Pancreas (tissue), 10 donors: ENCODE measurements at regions not wholly inside any gene's neighbourhood (a gene's known extent, or its start where the extent isn't known, plus 50 kb on each side); places are given as distances from the start of the nearest gene placed in this dataset.
"Not testable (repeated sequence)": the region's sequence is repeated elsewhere in the genome, so short reads cannot be mapped to it uniquely, and the experiment has no call there.

Experiments used
- ATAC-seq, 4 donors: fragments of 200-7000 bp; cut with Tn5 transposase; one replicate each; pipeline versions ENCODE4 v1.8.0 to v1.9.1; 2020; ENCODE audit warnings: mild to moderate bottlenecking in 4 of 4, moderate library complexity in 4 of 4
- DNase-seq, 6 donors: peaks; one replicate each; pipeline ENCODE4 v3.0.0-alpha.2; 2020
- FAIRE-seq: peaks from 2 replicates; lab custom pipeline; 2012; peaks lifted over from hg19 to GRCh38; lab: Jason Lieb, UNC
- H3K27ac ChIP-seq, 4 donors: fragments of 200-600 bp; sonication (generic); 1 replicate in 3 of 4; 2 replicates in 1 of 4; pipeline versions ENCODE4 v1.5.0 to v1.8.0; 2020
- H3K27me3 ChIP-seq, 4 donors: fragments of 200-600 bp; one replicate each; pipeline ENCODE4 v1.8.0; 2021
- H3K36me3 ChIP-seq, 3 donors: fragments of 200-600 bp; sonication (generic) in 1 of 3; one replicate each; pipeline versions ENCODE4 v1.5.0 to v1.8.0; 2020 to 2021
- H3K4me1 ChIP-seq, 3 donors: fragments of 200-600 bp; one replicate each; pipeline ENCODE4 v1.8.0; 2021
- H3K4me3 ChIP-seq, 4 donors: fragments of 200-600 bp; sonication (generic) in 2 of 4; one replicate each; pipeline versions ENCODE4 v1.5.0 to v1.8.0; 2020 to 2021
- H3K9me3 ChIP-seq, 4 donors: fragments of 200-600 bp; one replicate each; pipeline ENCODE4 v1.8.0; 2021
- CTCF ChIP-seq, 4 donors: fragments of 200-600 bp; sonication (generic) in 3 of 4; IDR thresholded peaks; one replicate each; pipeline versions ENCODE4 v1.5.0 to v1.8.0; 2021; ENCODE audit warnings: antibody characterized with exemption in 4 of 4
- WGBS, 2 donors: extraction: QIAGEN DNeasy Blood & Tissue Kit; methylation state at CpG; one replicate each; pipeline ENCODE4 v1.1.7; 2013; 5-methylcytosine and 5-hydroxymethylcytosine counted together
- intact Hi-C, 3 donors: fragments of 100-400 bp; cut with DNase I; formaldehyde crosslinking; loops; one replicate each; pipeline versions ENCODE4 v1.11.1 to v1.14.2; 2022
- donor health status: healthy with polysubstance abuse.
- donor health status: DM: no; HTN: no; CAD: no; lungs with moderate emphysema.
- donor health status: DM: no; HTN: no; CAD: no.
- donor health status: control.
- donor health status: control.
- donor health status: Bipolar disorder and iron deficiency.
- donor health status: DM: yes; HTN: yes; CAD: no.
- donor health status: DM: no; HTN: no; CAD: no.
- donor health status: DM: no; HTN: no; CAD: no.
- donor health status: DM: yes; HTN: yes; CAD: no.

GRCh38 chr15:77864211-77865105 is 213.1 kb downstream of the TBC1D2B start:
- ATAC-seq (no peak), FAIRE-seq (no peak), DNase-seq (peak in 1 of 6 donors; percentile 44)
- Histone ChIP-seq H3K36me3 (no peaks in the 10 kb centered on the region), H3K9me3 (no peaks in the 10 kb centered on the region), H3K27ac (no peak overlapping the region), H3K27me3 (no peaks in the 10 kb centered on the region), H3K4me1 (no peaks in the 10 kb centered on the region), H3K4me3 (no peak overlapping the region)
- intact Hi-C loops = no loop called here
- TF ChIP-seq CTCF (IDR thresholded peaks at IDR 0.05) = no peak
- 68 to 77% methylated on average over 18 to 21 of the region's 21 CpGs for WGBS, 2 donors

- Histone ChIP-seq H3K4me1 (no peaks in the 10 kb centered on the region), H3K27me3 (no peaks in the 10 kb centered on the region), H3K36me3 (no peaks in the 10 kb centered on the region), H3K9me3 (no peaks in the 10 kb centered on the region), H3K27ac (no peak overlapping the region), H3K4me3 (no peak overlapping the region)
- FAIRE-seq (no peak), DNase-seq (peak in 1 of 6 donors; percentile 51), ATAC-seq (no peak)
- no peak for TF ChIP-seq CTCF (IDR thresholded peaks at IDR 0.05)
- WGBS, 2 donors = 76 to 82% methylated on average over 12 of the region's 12 CpGs
- intact Hi-C loops = no loop called here
Measured at GRCh38 chr15:77863491-77864105, 213.9 kb downstream of the TBC1D2B start.

- no peak for FAIRE-seq
- intact Hi-C loops = no loop called here
- TF ChIP-seq CTCF (IDR thresholded peaks at IDR 0.05) = no peak
- WGBS, 2 donors = 83 to 84% methylated on average over 9 to 13 of the region's 13 CpGs
- Histone ChIP-seq H3K9me3 (no peaks in the 10 kb centered on the region), H3K27me3 (no peaks in the 10 kb centered on the region), H3K27ac (no peak overlapping the region), H3K36me3 (no peaks in the 10 kb centered on the region), H3K4me1 (no peaks in the 10 kb centered on the region), H3K4me3 (no peak overlapping the region)
- peak in 2 of 6 donors; percentile 50 to 54 for DNase-seq
- ATAC-seq = no peak
Measured at GRCh38 chr15:77862651-77863104, 214.8 kb downstream of the TBC1D2B start.

GRCh38 chr15:77861997-77862635 is 215.4 kb downstream of the TBC1D2B start:
- H3K4me1 ChIP-seq, H3K9me3 ChIP-seq, H3K27me3 ChIP-seq, H3K4me3 ChIP-seq, ATAC-seq, FAIRE-seq, intact Hi-C loops, H3K36me3 ChIP-seq, H3K27ac ChIP-seq: not testable (repeated sequence)
- DNase-seq = peak in 1 of 6 donors; percentile 34
- 77 to 85% methylated on average over 10 of the region's 10 CpGs for WGBS, 2 donors

GRCh38 chr15:77860071-77860691 is 217.3 kb downstream of the TBC1D2B start:
- TF ChIP-seq CTCF (IDR thresholded peaks at IDR 0.05) = no peak
- peak in 2 of 6 donors; percentile 51 to 65 for DNase-seq

More at GRCh38 chr15:77860071-77860691, 217.3 kb downstream of the TBC1D2B start:
- Histone ChIP-seq H3K27me3 (no peaks in the 10 kb centered on the region), H3K9me3 (no peaks in the 10 kb centered on the region), H3K36me3 (no peaks in the 10 kb centered on the region), H3K27ac (peak overlapping the region in 1 of 4 donors; percentile 48), H3K4me1 (no peaks in the 10 kb centered on the region), H3K4me3 (no peak overlapping the region)
- intact Hi-C loops = no loop called here
- ATAC-seq = no peak
- WGBS, 2 donors = 84 to 89% methylated on average over 10 of the region's 10 CpGs
- no peak for FAIRE-seq
